GM12878 (cell line): ENCODE measurements at regions not wholly inside any gene's neighbourhood (a gene's known extent, or its start where the extent isn't known, plus 50 kb on each side); places are given as distances from the start of the nearest gene placed in this dataset.

ENCODE experiments used
- BCL3 ChIP-seq: IDR thresholded peaks from 2 replicates; pipeline ENCODE4 v1.6.1; 2011; ENCODE audit warnings: borderline replicate concordance, low read depth, mild to moderate bottlenecking, moderate library complexity, low read length; ENCODE audit not compliant: insufficient read depth, poor library complexity, severe bottlenecking
- CREB1 ChIP-seq: IDR thresholded peaks from 2 replicates; pipeline ENCODE4 v1.6.1; 2012; ENCODE audit warnings: low read depth, mild to moderate bottlenecking, inconsistent platforms
- IKZF1 ChIP-seq: fragments of 450-650 bp; conservative IDR thresholded peaks from 2 replicates; pipeline ENCODE4 v1.6.1; 2017; ENCODE audit warnings: antibody characterized with exemption, mild to moderate bottlenecking
- MAX ChIP-seq: IDR thresholded peaks from 2 replicates; pipeline ENCODE4 v1.6.1; 2012; ENCODE audit warnings: low read depth, low read length, improper control_type of control experiment
- NFXL1 ChIP-seq: fragments of 450-650 bp; IDR thresholded peaks from 2 replicates; pipeline ENCODE4 v1.6.1; 2017; ENCODE audit warnings: antibody characterized with exemption, mild to moderate bottlenecking, borderline replicate concordance
- PAX5 ChIP-seq: IDR thresholded peaks from 2 replicates; pipeline ENCODE4 v1.6.1; 2011; ENCODE audit warnings: low read depth, low read length, borderline replicate concordance
- POLR2AphosphoS2 ChIP-seq: IDR thresholded peaks from 2 replicates; pipeline ENCODE4 v1.6.1; 2011; ENCODE audit warnings: low read depth, mild to moderate bottlenecking, low read length, improper control_type of control experiment, moderate library complexity
- RB1 ChIP-seq: fragments of 450-650 bp; formaldehyde crosslinking; IDR thresholded peaks from 2 replicates; pipeline ENCODE4 v1.6.1; 2017; ENCODE audit warnings: mild to moderate bottlenecking, borderline replicate concordance
- SUPT20H ChIP-seq: IDR thresholded peaks from 2 replicates; pipeline ENCODE4 v1.6.1; 2011; ENCODE audit warnings: low read depth, mild to moderate bottlenecking, low read length, moderate library complexity, borderline replicate concordance; ENCODE audit not compliant: control insufficient read depth
- ZBTB4 ChIP-seq: fragments of 450-650 bp; formaldehyde crosslinking; IDR thresholded peaks from 2 replicates; pipeline ENCODE4 v1.4.0; 2022; ENCODE audit warnings: mild to moderate bottlenecking, moderate library complexity

- TF ChIP-seq BCL3, result no peak
- TF ChIP-seq NFXL1, result no peak
- no peak for TF ChIP-seq RB1
- TF ChIP-seq POLR2AphosphoS2, result no peak
- TF ChIP-seq SUPT20H, result no peak
- no peak for TF ChIP-seq CREB1
- TF ChIP-seq MAX, result no peak
- no peak for TF ChIP-seq ZBTB4 (CRISPR knock-in tag)
- no peak for TF ChIP-seq IKZF1
- TF ChIP-seq PAX5, result no peak
These were observed 168.9 kb upstream of the C21orf91 start (continued) for GRCh38 chr21:17988102-17988437.
